NCI-H2107 treated with DMSO at 0.1 percent for 48 hours (cell line): ENCODE measurements at regions not wholly inside any gene's neighbourhood (a gene's known extent, or its start where the extent isn't known, plus 50 kb on each side); places are given as distances from the start of the nearest gene placed in this dataset.

Experiments used
- DNase-seq: peaks from one replicate; lab custom pipeline; 2025; ENCODE audit not compliant: unreplicated experiment; lab: John Stamatoyannopoulos, UW

GRCh38 chr9:95627802-95628201 lies 111.0 kb upstream of the PTCH1 start:
- no peak for DNase-seq

GRCh38 chr9:95626885-95627558 lies 110.3 kb upstream of the PTCH1 start:
- DNase-seq, result no peak

GRCh38 chr9:95626341-95626740 lies 109.6 kb upstream of the PTCH1 start:
- no peak for DNase-seq

- DNase-seq, result no peak
Observed at GRCh38 chr9:95623640-95624039, 106.9 kb upstream of the PTCH1 start.

GRCh38 chr9:95620722-95621121 lies 104.0 kb upstream of the PTCH1 start:
- no peak for DNase-seq

GRCh38 chr9:95620314-95620713 lies 103.5 kb upstream of the PTCH1 start:
- DNase-seq, result no peak

- no peak for DNase-seq
Observed at GRCh38 chr9:95615246-95615645, 98.5 kb upstream of the PTCH1 start.

GRCh38 chr9:95613670-95614069 lies 96.9 kb upstream of the PTCH1 start:
- no peak for DNase-seq

GRCh38 chr9:95611354-95611753 lies 94.6 kb upstream of the PTCH1 start:
- DNase-seq, result no peak

GRCh38 chr9:95610006-95610785 lies 93.4 kb upstream of the PTCH1 start:
- no peak for DNase-seq

- DNase-seq, result no peak
Observed at GRCh38 chr9:95609426-95609825, 92.7 kb upstream of the PTCH1 start.

- DNase-seq, result no peak
Observed at GRCh38 chr9:95608341-95608740, 91.6 kb upstream of the PTCH1 start.

GRCh38 chr9:95607507-95607906 lies 90.7 kb upstream of the PTCH1 start:
- no peak for DNase-seq

- no peak for DNase-seq
Observed at GRCh38 chr9:95606489-95607350, 89.9 kb upstream of the PTCH1 start.

- no peak for DNase-seq
Observed at GRCh38 chr9:95605816-95606488, 89.2 kb upstream of the PTCH1 start.

- no peak for DNase-seq
Observed at GRCh38 chr9:95605101-95605500, 88.3 kb upstream of the PTCH1 start.

- no peak for DNase-seq
Observed at GRCh38 chr9:95598236-95598635, 81.5 kb upstream of the PTCH1 start.

GRCh38 chr9:95595721-95596295 lies 79.0 kb upstream of the PTCH1 start:
- DNase-seq, result no peak

- no peak for DNase-seq
Observed at GRCh38 chr9:95592931-95593330, 76.2 kb upstream of the PTCH1 start.

- no peak for DNase-seq
Observed at GRCh38 chr9:95588724-95589588, 72.2 kb upstream of the PTCH1 start.
